ENCODE measurements at regions not wholly inside any gene's neighbourhood (a gene's known extent, or its start where the extent isn't known, plus 50 kb on each side); places are given as distances from the start of the nearest gene placed in this dataset.
"Not testable (repeated sequence)": the region's sequence is repeated elsewhere in the genome, so short reads cannot be mapped to it uniquely, and the experiment has no call there.

DNA sequence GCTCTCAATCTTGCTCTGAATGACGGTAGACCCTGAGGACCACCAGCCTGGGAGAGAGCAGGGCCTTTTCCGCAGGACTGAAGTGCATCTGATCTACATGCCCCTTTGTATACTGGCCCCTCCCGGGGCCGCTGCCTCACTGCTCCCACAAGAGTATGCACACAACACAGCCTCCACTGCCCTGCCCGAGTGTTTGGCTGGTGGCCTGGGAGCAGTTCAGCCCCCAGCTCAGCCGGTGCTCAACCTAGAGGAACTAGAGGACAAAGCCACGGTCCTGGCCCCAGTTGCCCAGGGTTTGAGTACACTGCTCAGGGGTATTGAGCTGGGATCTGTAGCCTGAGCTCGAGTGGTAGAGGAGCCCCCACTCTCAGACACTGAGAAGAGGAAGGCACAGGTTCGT lies 118.9 kb upstream of the CAB39 start:
- no peak for DNase-seq (ENCODE audit: low spot score)

DNA sequence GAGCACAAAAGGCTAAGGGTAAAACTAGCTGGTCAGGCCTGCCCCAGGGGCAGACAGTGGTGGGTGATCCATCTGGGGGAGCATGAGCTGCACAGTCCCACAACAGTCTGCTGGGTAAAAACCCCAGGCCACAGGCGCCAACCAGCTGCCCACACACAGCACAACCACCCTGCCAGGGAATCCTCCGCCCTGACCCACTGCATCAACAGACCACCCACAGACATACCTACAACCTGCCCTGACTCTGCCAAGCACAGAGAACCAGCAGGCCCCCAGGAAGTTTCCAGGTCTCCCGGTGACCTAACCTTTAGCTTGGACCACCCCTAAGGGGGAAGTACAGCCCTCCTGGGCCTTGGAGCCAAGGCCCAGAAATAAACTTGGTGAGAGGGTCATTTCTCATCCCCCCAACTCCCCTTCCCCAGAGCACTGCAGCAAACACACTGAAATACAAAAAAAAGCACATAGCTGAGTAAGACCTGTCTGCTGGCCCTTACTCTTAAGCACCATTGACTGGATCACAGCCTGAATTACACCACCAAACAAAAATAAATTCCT lies 118.3 kb upstream of the CAB39 start:
- no peak for DNase-seq (ENCODE audit: low spot score)

DNA sequence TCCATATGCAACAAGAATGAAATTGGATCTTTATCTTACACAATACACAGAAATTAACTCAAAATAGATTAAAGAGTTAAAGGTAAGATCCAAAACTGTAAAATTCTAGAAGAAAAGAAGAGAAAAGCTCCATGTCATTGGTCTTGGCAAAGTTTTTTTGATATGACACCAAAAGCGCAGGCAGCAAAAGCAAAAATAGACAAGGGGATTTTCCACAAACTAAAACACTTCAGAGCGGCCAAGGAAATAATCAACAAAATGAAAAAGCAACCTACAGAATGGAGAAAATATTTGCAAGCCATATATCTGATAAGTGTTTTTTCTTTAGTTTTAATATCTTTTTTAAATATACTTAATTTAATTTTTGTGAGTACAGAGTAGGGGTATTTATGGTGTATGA lies 112.8 kb upstream of the CAB39 start:
- DNase-seq (ENCODE audit: low spot score): no peak

DNA sequence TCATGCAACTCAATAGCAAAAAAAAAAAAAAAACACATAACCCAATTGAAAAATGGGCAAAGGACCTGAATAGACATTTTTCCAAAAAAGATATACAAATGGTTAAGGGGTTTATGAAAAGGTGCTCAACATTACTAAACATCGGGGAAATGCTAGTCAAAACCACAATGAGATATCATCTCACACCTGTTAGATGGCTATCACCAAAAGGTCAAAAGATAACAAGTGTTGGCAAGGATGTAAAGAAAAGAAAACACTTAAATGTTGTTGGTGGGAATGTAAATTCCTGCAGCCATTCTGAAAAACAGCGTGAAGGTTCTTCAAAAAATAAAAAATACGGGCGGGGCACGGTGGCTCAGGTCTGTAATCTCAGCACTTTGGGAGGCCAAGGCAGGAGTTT lies 112.4 kb upstream of the CAB39 start:
- no peak for DNase-seq (ENCODE audit: low spot score)

DNA sequence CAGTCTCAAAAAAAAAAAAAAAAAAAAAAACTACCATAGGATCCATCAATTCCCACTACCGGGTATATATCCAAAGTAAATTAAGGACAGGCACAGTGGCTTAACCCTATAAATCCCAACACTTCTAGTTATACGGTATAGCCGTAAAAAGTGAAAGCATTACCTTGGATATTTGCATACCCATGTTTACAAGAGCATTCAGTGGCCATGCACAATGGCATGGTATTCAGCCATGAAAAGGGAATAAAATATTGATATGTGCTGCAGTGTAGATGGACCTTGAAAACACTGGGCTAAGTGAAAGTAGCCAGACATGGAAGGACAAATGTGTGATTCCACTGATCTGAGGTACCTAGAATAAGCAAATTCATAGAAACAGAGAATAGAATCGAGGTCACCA lies 111.8 kb upstream of the CAB39 start:
- no peak for DNase-seq (ENCODE audit: low spot score)

DNA sequence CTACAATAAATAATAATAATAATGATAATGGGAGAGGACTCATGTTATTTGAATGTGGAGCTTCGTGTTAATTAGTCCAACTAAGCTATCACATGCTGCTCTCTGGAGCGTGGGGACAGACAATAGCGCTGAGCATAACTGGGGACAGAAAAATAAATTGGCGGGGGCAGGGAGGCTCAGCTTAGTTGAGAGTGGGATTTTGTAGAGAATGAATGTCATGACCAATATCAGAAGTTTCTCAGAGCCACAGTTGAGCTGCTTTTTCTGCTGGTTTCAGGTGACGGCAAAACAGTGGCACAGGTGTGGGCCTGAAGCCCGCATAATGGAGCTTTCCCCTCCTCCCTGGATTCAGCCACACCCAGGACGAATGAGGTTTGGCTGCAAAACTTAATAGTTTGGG lies 111.1 kb upstream of the CAB39 start:
- no peak for DNase-seq (ENCODE audit: low spot score)

DNA sequence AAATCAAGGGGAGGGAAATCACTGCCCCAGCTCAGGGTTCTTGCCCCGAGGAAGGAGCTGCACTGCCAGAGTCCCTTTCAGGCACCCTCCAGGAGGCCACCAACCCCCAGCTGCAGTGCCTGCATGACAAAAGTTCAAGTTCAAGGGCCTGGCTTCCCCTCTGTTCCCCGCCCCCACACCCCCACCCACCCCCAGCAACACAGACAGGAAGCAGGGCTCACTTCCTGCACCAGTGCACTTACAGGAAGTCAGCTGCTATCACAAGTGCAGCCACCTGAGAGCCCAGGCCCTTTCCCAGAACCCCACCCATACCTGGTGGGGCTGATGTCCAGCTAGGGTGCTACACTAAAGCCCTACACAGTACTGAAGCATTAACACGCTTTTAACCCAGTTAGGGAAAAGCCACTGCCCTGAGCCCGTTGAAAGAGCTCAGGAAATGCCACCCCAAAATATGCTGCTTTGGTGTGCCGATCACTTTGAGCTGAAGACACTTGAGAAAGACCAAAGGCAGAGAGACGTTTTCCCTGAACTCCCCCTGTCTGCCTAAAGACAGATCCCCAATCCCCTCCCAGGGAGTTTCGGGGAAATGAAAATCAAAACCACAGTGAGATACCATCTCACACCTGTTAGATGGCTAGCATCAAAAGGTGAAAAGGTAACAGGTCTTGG lies 109.9 kb upstream of the CAB39 start:
- no peak for DNase-seq (ENCODE audit: low spot score)

DNA sequence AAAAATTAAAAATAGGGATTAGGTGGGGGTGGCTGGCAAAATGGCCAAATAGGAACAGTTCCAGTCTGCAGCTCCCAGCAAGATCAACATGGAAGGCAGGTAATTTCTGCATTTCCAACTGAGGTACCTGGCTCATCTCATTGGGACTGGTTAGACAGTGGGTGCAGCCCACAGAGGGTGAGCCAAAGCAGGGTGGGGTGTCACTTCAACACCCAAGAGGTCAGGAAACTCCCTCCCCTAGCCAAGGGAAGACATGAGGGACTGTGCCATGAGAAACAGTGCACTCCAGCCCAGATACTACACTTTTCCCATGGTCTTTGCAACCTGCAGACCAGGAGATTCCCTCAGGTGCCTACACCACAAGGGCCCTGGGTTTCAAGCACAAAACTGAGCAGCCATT lies 109.3 kb upstream of the CAB39 start:
- not testable (repeated sequence) for DNase-seq (ENCODE audit: low spot score)

DNA sequence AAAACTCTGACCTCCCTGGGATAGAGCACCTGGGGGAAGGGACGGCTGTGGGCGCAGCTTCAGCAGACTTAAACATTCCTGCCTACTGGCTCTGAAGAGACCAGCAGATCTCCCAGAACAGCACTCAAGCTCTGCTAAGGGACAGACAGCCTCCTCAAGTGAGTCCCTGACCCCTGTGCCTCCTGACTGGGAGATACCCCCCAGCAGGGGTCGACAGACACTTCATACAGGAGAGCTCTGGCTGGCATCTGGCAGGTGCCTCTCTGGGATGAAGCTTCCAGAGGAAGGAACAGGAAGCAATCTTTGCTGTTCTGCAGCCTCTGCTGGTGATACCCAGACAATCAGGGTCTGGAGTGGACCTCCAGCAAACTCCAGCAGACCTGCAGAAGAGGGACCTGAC lies 108.5 kb upstream of the CAB39 start:
- not testable (repeated sequence) for DNase-seq (ENCODE audit: low spot score)

DNA sequence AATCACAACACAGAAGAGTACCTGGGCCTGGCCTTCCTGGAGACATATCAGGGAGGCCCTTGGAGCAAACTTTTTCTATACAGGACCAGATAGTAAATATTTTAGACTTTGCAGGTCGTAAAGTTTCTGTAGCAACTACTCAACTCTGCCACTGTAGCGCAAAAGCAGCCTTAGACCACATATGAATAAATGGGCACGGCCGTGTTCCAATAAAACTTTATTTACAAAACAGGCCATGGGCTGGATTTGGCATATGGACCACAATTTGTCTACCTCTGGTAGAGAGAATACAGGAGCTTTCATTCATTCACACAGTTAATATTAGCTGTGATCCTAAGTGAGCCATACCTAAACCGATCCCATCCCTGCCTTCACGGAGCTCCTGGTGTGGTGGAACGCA lies 98.6 kb upstream of the CAB39 start:
- no peak for DNase-seq (ENCODE audit: low spot score)

DNA sequence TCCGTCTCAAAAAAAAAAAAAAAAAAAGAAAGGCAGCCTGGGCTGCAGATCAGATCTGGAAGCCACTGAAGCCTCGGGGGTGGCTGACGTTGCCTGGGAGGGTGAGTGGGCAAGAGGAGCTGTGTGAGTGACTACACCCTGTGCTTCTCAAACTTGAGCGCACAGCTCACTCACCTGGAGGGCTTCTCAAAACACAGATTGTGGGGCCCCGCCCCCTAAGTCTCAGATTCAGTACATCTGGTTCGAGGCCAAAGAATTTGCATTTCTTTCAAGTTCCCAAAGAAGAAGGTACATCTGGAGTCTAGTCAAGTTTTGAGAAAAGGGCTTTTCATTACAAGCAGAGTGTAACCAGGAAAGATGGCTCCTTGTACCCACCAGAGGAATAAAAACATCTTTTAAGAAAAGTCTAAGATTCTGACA lies 97.7 kb upstream of the CAB39 start:
- DNase-seq (ENCODE audit: low spot score): no peak

DNA sequence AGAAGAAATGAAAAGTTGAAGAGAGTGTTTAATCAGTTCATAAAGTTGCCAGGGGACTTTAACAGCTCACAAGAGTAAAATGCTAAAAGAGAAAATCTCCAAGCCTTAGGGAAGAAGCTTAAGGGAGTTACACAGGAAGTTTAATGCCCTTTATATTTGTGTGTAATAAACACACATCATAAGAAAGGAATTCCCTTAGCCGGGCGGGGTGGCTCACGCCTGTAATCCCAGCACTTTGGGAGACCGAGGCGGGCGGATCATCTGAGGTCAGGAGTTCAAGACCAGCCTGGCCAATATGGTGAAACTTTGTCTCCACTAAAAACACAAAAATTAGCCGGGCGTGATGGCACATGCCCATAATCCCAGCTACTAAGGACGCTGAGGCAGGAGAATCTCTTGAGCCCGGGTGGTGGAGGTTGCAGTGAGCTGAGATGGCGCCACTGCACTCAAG lies 95.4 kb upstream of the CAB39 start:
- DNase-seq (ENCODE audit: low spot score): not testable (repeated sequence)

DNA sequence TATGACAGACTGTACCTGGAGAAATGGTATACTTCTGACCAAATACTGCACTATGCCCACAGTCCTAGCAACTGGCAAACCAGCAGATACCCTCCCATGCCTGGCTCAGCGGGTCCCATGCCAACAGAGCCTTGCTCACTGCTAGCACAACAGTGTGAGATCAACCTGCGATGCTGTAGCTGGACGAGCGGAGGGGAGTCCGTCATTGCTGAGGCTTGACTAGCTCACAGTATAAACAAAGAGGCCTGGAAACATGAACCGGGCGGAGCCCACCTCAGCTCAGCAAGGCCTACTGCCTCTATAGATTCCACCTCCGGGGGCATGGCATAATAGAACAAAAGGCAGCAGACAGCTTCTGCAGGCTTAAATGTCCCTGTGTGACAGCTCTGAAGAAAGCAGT lies 93.2 kb upstream of the CAB39 start:
- DNase-seq (ENCODE audit: low spot score): no peak

DNA sequence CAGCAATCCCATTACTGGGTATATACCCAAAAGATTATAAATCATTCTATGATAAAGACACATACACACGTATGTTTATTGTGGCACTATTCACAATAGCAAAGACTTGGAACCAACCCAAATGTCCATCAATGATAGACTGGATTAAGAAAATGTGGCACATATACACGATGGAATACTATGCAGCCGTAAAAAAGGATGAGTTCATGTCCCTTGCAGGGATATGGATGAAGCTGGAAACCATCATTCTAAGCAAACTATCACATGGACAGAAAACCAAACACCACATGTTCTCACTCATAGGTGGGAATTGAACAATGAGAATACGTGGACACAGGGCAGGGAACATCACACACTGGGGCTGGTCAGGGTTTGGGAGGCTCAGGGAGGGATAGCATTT lies 87.4 kb upstream of the CAB39 start:
- not testable (repeated sequence) for DNase-seq (ENCODE audit: low spot score)

DNA sequence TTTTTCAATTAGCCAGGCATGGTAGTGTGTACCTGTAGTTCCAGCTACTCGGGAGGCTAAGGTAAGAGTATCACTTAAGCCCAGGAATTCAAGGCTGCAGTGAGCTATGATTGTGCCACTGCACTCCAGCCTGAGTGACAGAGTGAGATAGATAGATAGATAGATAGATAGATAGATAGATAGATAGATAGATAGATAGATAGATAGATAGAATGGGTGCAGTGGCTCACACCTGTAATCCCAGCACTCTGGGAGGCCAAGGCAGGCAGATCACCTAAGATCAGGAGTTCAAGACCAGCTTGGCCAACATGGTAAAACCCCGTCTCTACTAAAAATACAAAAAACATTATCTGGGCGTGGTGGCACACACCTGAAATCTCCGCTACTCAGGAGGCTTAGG lies 85.6 kb upstream of the CAB39 start:
- not testable (repeated sequence) for DNase-seq (ENCODE audit: low spot score)

DNA sequence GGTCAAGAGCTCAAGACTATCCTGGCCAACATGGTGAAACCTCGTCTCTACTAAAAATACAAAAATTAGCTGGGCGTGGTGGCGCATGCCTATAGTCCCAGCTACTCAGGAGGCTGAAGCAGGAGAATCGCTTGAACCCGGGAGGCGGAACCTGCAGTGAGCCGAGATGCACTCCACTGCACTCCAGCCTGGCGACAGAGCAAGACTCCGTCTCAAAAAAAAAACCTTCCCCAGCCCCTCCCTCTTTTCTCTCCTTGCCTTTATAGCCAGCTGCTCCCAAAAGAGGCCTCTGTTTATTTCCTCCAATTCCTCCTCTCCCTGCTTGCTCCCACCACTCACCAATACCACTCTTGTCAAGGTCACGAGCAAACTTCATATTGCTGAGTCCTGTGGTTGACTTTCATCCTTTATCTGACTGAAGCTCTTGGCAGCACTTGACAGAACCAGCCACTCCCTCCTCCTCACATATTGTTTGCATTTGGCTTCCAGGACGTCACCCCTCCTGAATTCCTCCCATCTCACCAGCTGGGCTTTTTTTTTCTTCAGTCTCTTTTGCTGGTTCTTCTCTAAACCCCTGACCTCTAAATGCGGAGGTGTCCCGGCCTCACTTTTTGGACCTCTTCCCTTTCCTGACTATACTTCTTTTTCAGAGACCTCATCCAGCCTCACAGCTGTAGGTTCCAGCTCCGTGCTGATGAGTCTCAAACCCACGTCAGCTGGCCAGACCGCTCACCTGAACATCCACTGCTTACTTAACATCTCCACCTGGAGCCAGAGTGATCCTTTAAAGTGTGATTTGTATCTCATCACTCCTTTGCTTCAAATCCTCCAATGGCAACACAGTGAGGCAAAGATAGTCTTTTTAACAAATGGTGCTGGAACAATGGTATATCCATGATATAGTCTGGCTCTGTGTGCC lies 84.6 kb upstream of the CAB39 start:
- DNase-seq (ENCODE audit: low spot score): no peak

DNA sequence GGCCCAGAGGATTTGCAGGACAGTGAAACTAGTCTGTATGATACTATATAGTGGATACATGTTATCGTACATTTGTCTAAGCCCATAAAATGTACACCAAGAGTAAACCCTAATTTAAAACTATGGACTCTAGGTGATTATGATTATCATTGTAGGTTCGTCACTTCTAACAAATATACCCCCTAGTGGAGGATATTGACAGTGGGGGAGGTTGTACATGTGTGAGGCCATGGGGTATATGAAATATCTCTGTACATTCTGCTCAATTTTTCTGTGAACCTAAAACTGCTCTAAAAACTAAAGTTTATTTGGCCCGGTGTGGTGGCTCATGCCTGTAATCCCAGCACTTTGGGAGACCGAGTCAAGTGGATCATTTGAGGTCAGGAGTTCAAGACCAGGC lies 81.2 kb upstream of the CAB39 start:
- DNase-seq (ENCODE audit: low spot score): no peak

DNA sequence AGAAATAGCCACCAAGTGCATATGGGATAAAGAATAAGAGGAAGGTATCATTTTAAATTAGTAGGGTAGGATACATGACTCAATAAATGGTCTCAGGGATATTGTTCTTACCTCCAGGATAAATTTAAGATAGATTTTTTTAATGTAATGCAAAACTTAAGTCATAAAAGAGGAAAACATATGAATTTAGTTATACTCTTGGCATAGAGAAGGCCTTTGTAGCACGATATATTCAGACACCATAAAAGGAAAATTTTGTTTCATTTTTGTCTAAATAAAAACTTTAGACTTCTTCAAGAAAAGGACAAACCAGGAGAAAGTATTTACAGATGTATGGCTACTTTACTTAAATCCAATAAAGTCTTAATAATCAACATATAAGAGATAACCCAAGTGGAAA lies 78.5 kb upstream of the CAB39 start:
- DNase-seq (ENCODE audit: low spot score): no peak

DNA sequence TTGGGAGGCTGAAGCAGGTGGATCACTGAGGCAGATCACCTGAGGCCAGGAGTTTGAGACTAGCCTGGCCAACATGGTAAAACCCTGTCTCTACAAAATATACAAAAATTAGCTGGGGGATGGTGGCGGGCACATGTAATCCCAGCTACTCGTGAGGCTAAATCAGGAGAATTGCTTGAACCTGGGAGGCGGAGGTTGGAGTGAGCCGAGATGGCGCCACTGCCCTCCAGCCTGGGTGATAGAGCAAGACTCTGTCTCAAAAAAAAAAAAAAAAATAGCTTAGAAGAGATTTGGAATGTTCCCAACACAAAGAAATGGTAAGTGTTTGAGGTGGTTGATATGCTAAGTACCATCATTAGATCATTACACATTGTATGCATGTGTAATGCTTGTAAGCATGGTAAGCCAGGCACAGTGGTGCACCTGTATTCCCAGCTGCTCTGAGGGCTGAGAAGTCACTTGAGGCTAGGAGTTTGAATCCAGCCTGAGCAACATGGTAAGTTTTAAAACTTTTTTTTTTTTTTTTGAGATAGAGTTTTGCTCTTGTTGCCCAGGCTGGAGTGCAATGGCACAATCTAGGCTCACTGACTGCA lies 77.8 kb upstream of the CAB39 start:
- DNase-seq (ENCODE audit: low spot score): not testable (repeated sequence)

DNA sequence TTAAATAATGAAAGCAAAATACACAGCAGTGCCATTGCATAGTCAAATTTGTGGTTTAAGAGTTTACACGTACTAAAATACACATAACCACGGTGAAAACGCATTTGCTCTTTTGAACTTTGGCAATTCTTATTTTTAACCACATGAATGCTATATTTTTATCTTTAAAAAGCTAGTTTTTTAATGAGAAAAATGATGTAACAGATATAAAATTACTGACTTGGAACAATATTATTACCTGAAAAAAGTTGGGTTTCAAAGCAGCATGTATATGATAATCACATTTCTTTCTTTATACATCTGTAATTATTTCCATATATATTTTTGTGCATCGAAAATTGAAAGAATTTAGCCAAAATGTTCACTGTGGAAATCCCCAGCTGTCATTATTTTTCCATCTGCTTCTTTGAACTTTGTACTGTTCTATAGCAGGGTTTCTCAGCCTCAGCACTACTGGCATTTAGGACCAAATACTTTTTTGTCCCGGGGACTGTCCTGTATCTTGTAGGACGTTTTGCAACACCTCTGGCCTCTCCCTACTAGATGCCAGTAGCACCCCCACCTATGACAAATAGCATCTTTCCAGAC lies 75.9 kb upstream of the CAB39 start:
- no peak for DNase-seq (ENCODE audit: low spot score)

DNA sequence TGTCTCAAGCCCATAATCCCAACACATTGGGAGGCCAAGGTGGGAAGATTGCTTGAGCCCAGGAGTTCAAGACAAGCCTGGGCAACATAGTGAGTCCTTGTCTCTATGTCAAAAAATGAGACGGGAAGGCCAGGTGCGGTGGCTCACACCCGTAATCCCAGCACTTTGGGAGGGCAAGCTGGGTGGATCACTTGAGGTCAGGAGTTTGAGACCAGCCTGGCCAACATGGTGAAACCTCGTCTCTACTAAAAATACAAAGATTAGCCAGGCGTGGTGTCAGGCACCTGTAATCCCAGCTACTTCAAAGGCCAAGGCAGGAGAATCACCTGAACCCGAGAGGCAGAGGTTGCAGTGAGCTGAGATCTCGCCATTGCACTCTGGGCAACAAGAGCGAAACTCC lies 75.2 kb upstream of the CAB39 start:
- not testable (repeated sequence) for DNase-seq (ENCODE audit: low spot score)

DNA sequence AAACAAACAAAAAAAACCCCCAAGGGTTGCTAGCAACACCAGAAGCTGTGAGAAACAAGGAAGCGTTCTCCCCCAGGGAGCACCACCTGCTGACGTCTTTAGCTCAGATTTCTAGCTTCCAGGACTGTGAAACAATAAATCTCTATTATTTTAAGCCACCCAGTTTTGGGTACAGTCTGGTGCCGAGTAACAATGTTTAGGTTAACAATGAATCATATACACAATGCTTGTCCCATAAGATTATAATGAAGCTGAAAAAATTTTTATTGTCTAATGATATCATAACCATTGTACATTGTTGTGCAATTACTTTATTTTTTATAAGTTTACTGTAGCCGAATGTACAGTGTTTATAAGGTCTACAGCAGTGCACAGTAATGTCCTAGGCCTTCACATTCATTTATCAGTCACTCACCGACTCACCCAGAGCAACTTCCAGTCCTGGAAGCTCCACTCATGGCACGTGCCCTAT lies 72.1 kb upstream of the CAB39 start:
- DNase-seq (ENCODE audit: low spot score): no peak

Data from hematopoietic multipotent progenitor cell treated with erythropoietin and hydrocortisone succinate and interleukin-3 and kit ligand, for 17 days (in vitro differentiated cells).